CD14-positive monocyte (primary cell): ENCODE measurements at regions not wholly inside any gene's neighbourhood (a gene's known extent, or its start where the extent isn't known, plus 50 kb on each side); places are given as distances from the start of the nearest gene placed in this dataset.

Source experiments
- DNase-seq, 3 donors: peaks; one replicate each; pipeline ENCODE4 v3.0.0-alpha.2; 2011 to 2022
- H2AFZ ChIP-seq: 2 replicates; pipeline ENCODE4 v1.6.0; 2012; ENCODE audit warnings: mild to moderate bottlenecking, low read depth, low read length, inconsistent platforms; ENCODE audit not compliant: insufficient read depth, poor library complexity, severe bottlenecking
- H3K27ac ChIP-seq, 2 donors: 1 replicate in 1 of 2; 2 replicates in 1 of 2; pipeline ENCODE4 v1.5.1; 2012 to 2013; ENCODE audit warnings: low read length in 2 of 2, control low read depth in 1 of 2, inconsistent platforms in 1 of 2, low read depth in 1 of 2, mild to moderate bottlenecking in 1 of 2
- H3K27me3 ChIP-seq, 2 donors: one replicate each; pipeline versions ENCODE4 v1.6.0 to v1.6.1; 2011 to 2013; ENCODE audit warnings: low read length in 2 of 2; ENCODE audit not compliant: control insufficient read depth in 2 of 2, insufficient read depth in 2 of 2
- H3K36me3 ChIP-seq, 2 donors: replicated peaks in 1 of 2; 1 replicate in 1 of 2; 2 replicates in 1 of 2; pipeline versions ENCODE4 v1.5.1 to v1.6.1; 2012 to 2013; ENCODE audit warnings: low read length in 2 of 2, control low read depth in 1 of 2, inconsistent platforms in 1 of 2, mild to moderate bottlenecking in 1 of 2; ENCODE audit not compliant: insufficient read depth in 2 of 2, control insufficient read depth in 1 of 2
- H3K4me1 ChIP-seq, 2 donors: 1 replicate in 1 of 2; 2 replicates in 1 of 2; pipeline versions ENCODE4 v1.5.1 to v1.6.1; 2012 to 2013; ENCODE audit warnings: low read length in 2 of 2, control low read depth in 1 of 2, inconsistent platforms in 1 of 2, mild to moderate bottlenecking in 1 of 2, moderate library complexity in 1 of 2; ENCODE audit not compliant: insufficient read depth in 2 of 2, control insufficient read depth in 1 of 2
- H3K4me2 ChIP-seq: replicated peaks from 2 replicates; pipeline ENCODE3; 2012; ENCODE audit warnings: low read length, moderate library complexity, mild to moderate bottlenecking; ENCODE audit not compliant: poor library complexity, severe bottlenecking; ENCODE audit errors: extremely low read depth
- H3K4me3 ChIP-seq, 3 experiments: fragments of 200-600 bp in 1 of 3; sonication (generic) in 1 of 3; replicated peaks in 1 of 3; 1 replicate in 2 of 3; 2 replicates in 1 of 3; pipeline ENCODE4 v1.5.1; 2011 to 2013; ENCODE audit warnings: low read length in 3 of 3, mild to moderate bottlenecking in 3 of 3, control low read depth in 2 of 3, low read depth in 2 of 3, inconsistent platforms in 1 of 3, moderate library complexity in 1 of 3
- H3K79me2 ChIP-seq: 2 replicates; pipeline ENCODE4 v1.6.0; 2012; ENCODE audit warnings: mild to moderate bottlenecking, control low read depth, inconsistent platforms, low read length, moderate library complexity; ENCODE audit not compliant: insufficient read depth
- H3K9ac ChIP-seq: 2 replicates; pipeline ENCODE4 v1.6.0; 2017; ENCODE audit warnings: low read length, mild to moderate bottlenecking; ENCODE audit not compliant: insufficient read depth, poor library complexity, severe bottlenecking
- H3K9me3 ChIP-seq, 2 donors: replicated peaks in 1 of 2; 1 replicate in 1 of 2; 2 replicates in 1 of 2; pipeline versions ENCODE4 v1.5.1 to v1.6.1; 2012 to 2013; ENCODE audit warnings: low read length in 2 of 2, control low read depth in 1 of 2; ENCODE audit not compliant: control insufficient read depth in 1 of 2, insufficient read depth in 1 of 2
- H4K20me1 ChIP-seq: 2 replicates; pipeline ENCODE4 v1.6.0; 2012; ENCODE audit warnings: mild to moderate bottlenecking, low read length, control low read depth, moderate library complexity; ENCODE audit not compliant: insufficient read depth
- H3K27ac Mint-ChIP-seq, 7 donors: one replicate each; pipeline ENCODE4 v1.8.0; 2020; ENCODE audit warnings: mild to moderate bottlenecking in 7 of 7, mixed read lengths in 7 of 7, moderate library complexity in 6 of 7, inconsistent platforms in 2 of 7
- H3K27me3 Mint-ChIP-seq, 3 donors: one replicate each; pipeline ENCODE4 v1.8.0; 2021 to 2022; ENCODE audit warnings: low read depth in 3 of 3, mild to moderate bottlenecking in 3 of 3, mixed read lengths in 3 of 3, moderate library complexity in 3 of 3, inconsistent platforms in 1 of 3
- H3K36me3 Mint-ChIP-seq, 2 donors: one replicate each; pipeline ENCODE4 v1.8.0; 2020; ENCODE audit warnings: mixed read lengths in 2 of 2, inconsistent platforms in 1 of 2, mild to moderate bottlenecking in 1 of 2
- H3K4me1 Mint-ChIP-seq: one replicate; pipeline ENCODE4 v1.8.0; 2020; ENCODE audit warnings: mild to moderate bottlenecking, mixed read lengths
- H3K4me3 Mint-ChIP-seq, 2 donors: one replicate each; pipeline ENCODE4 v1.8.0; 2020; ENCODE audit warnings: mild to moderate bottlenecking in 2 of 2, mixed read lengths in 2 of 2, moderate library complexity in 1 of 2
- H3K9me3 Mint-ChIP-seq, 7 donors: one replicate each; pipeline ENCODE4 v1.8.0; 2020 to 2022; ENCODE audit warnings: mixed read lengths in 7 of 7, mild to moderate bottlenecking in 6 of 7, moderate library complexity in 6 of 7, inconsistent platforms in 2 of 7
- WGBS: methylation state at CpG from one replicate; pipeline ENCODE4 v1.1.5; 2013; ENCODE audit warnings: missing lambda C conversion rate; ENCODE audit not compliant: insufficient coverage; 5-methylcytosine and 5-hydroxymethylcytosine counted together
- intact Hi-C, 2 donors: fragments of 100-400 bp; cut with micrococcal nuclease; formaldehyde crosslinking; loops; one replicate each; pipeline versions ENCODE4 v1.15.0 to v1.15.1; 2023
- TF ChIP-seq, protein P1 (sequence below): fragments of 200-600 bp; IDR thresholded peaks from one replicate; pipeline ENCODE4 v1.8.0; 2022; ENCODE audit warnings: antibody characterized with exemption, mild to moderate bottlenecking

GRCh38 chrX:74009041-74009440 is 156.5 kb upstream of the XIST start:
- Histone ChIP-seq H3K9me3 (no peaks in the 10 kb centered on the region), H3K27me3 (no peaks in the 10 kb centered on the region), H3K4me3 (no peak overlapping the region), H4K20me1 (no peaks in the 10 kb centered on the region), H3K79me2 (no peaks in the 10 kb centered on the region), H3K27ac (no peak overlapping the region), H3K4me2 (no peak overlapping the region), H3K36me3 (peaks cover 0 to 8% of the 10 kb centered on the region in 2 donors), H3K4me1 (no peaks in the 10 kb centered on the region), H2AFZ (no peak overlapping the region), H3K9ac (no peak overlapping the region)
- TF ChIP-seq, protein P1, sequence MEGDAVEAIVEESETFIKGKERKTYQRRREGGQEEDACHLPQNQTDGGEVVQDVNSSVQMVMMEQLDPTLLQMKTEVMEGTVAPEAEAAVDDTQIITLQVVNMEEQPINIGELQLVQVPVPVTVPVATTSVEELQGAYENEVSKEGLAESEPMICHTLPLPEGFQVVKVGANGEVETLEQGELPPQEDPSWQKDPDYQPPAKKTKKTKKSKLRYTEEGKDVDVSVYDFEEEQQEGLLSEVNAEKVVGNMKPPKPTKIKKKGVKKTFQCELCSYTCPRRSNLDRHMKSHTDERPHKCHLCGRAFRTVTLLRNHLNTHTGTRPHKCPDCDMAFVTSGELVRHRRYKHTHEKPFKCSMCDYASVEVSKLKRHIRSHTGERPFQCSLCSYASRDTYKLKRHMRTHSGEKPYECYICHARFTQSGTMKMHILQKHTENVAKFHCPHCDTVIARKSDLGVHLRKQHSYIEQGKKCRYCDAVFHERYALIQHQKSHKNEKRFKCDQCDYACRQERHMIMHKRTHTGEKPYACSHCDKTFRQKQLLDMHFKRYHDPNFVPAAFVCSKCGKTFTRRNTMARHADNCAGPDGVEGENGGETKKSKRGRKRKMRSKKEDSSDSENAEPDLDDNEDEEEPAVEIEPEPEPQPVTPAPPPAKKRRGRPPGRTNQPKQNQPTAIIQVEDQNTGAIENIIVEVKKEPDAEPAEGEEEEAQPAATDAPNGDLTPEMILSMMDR = no peak
- H3K4me3 Mint-ChIP-seq = no peak overlapping the region
- H3K9me3 Mint-ChIP-seq = peaks cover 0 to 4% (median 0%) of the 10 kb centered on the region in 7 donors
- no peak overlapping the region for H3K27ac Mint-ChIP-seq
- intact Hi-C loops = no loop called here
- no peaks in the 10 kb centered on the region for H3K4me1 Mint-ChIP-seq
- no peaks in the 10 kb centered on the region for H3K27me3 Mint-ChIP-seq
- peaks cover 6 to 11% of the 10 kb centered on the region in 2 donors for H3K36me3 Mint-ChIP-seq
- WGBS = no CpG with 5 or more reads among the region's 2 CpGs
- no peak for DNase-seq

- Mint-ChIP-seq H3K9me3 (peaks cover 3 to 28% (median 9%) of the 10 kb centered on the region in 7 donors), H3K27me3 (peaks cover 0 to 3% (median 0%) of the 10 kb centered on the region in 3 donors), H3K4me3 (no peak overlapping the region), H3K27ac (no peak overlapping the region), H3K4me1 (peaks cover 2% of the 10 kb centered on the region), H3K36me3 (peaks cover 17 to 45% of the 10 kb centered on the region in 2 donors)
- intact Hi-C loops = no loop called here
- Histone ChIP-seq H3K4me2 (no peak overlapping the region), H3K9ac (no peak overlapping the region), H3K4me3 (no peak overlapping the region), H3K27me3 (no peaks in the 10 kb centered on the region), H4K20me1 (no peaks in the 10 kb centered on the region), H3K79me2 (no peaks in the 10 kb centered on the region), H3K27ac (no peak overlapping the region), H3K9me3 (peaks cover 4 to 22% of the 10 kb centered on the region in 2 donors), H2AFZ (no peak overlapping the region), H3K36me3 (peaks cover 11 to 48% of the 10 kb centered on the region in 2 donors), H3K4me1 (no peaks in the 10 kb centered on the region)
- TF ChIP-seq, protein P1 = no peak
- no peak for DNase-seq
- no CpG with 5 or more reads among the region's 6 CpGs for WGBS
These were observed 139.5 kb upstream of the XIST start for GRCh38 chrX:73992019-73992418.
